ENCODE measurements at regions not wholly inside any gene's neighbourhood (a gene's known extent, or its start where the extent isn't known, plus 50 kb on each side); places are given as distances from the start of the nearest gene placed in this dataset.
"Not testable (repeated sequence)": the region's sequence is repeated elsewhere in the genome, so short reads cannot be mapped to it uniquely, and the experiment has no call there.

- TF ChIP-seq, protein P1, sequence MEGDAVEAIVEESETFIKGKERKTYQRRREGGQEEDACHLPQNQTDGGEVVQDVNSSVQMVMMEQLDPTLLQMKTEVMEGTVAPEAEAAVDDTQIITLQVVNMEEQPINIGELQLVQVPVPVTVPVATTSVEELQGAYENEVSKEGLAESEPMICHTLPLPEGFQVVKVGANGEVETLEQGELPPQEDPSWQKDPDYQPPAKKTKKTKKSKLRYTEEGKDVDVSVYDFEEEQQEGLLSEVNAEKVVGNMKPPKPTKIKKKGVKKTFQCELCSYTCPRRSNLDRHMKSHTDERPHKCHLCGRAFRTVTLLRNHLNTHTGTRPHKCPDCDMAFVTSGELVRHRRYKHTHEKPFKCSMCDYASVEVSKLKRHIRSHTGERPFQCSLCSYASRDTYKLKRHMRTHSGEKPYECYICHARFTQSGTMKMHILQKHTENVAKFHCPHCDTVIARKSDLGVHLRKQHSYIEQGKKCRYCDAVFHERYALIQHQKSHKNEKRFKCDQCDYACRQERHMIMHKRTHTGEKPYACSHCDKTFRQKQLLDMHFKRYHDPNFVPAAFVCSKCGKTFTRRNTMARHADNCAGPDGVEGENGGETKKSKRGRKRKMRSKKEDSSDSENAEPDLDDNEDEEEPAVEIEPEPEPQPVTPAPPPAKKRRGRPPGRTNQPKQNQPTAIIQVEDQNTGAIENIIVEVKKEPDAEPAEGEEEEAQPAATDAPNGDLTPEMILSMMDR (IDR thresholded peaks at IDR 0.05), result not testable (repeated sequence)
- TF ChIP-seq POLR2A (IDR thresholded peaks at IDR 0.05), result not testable (repeated sequence)
Measured at GRCh38 chr1:148432318-148432717, 50.8 kb downstream of the PPIAL4G start.

All from testis (tissue), 2 donors.